ENCODE measurements at regions not wholly inside any gene's neighbourhood (a gene's known extent, or its start where the extent isn't known, plus 50 kb on each side); places are given as distances from the start of the nearest gene placed in this dataset.

DNA sequence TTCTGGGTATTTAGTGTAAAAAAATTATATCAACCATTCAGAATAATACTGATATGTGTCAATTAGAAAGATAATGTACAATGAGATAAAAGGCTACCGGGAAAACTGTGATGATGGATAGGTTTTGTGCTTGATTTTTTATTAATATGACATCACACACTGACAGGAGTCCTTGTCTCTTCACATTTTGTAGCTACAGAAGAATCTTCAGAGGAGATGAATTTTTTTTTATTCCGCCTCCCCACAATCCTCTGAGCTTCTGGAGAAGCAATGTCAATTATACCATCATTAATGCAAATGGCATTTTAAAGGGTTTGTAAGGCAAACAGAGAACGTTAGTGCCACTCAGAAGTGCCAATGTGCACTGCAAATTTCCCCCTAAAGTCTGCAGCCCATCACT is 131.7 kb upstream of the CCNG1 start:
- TF ChIP-seq POLR2A (IDR thresholded peaks at IDR 0.05), result no peak
- TF ChIP-seq CTCF (IDR thresholded peaks at IDR 0.05), result no peak
- no peak for TF ChIP-seq POLR2AphosphoS5 (IDR thresholded peaks at IDR 0.05)

Measured in breast epithelium (tissue), 3 donors.